C4-2B (cell line): ENCODE measurements at regions not wholly inside any gene's neighbourhood (a gene's known extent, or its start where the extent isn't known, plus 50 kb on each side); places are given as distances from the start of the nearest gene placed in this dataset.

Experiments used
- H3K27ac ChIP-seq: fragments of 450-650 bp; 2 replicates; pipeline ENCODE4 v1.5.1; 2017
- CTCF ChIP-seq: fragments of 450-650 bp; conservative IDR thresholded peaks from 2 replicates; pipeline ENCODE4 v1.5.1; 2017; ENCODE audit warnings: mild to moderate bottlenecking
- ZFX ChIP-seq: fragments of 450-650 bp; IDR thresholded peaks from 2 replicates; pipeline ENCODE4 v1.6.1; 2017

DNA sequence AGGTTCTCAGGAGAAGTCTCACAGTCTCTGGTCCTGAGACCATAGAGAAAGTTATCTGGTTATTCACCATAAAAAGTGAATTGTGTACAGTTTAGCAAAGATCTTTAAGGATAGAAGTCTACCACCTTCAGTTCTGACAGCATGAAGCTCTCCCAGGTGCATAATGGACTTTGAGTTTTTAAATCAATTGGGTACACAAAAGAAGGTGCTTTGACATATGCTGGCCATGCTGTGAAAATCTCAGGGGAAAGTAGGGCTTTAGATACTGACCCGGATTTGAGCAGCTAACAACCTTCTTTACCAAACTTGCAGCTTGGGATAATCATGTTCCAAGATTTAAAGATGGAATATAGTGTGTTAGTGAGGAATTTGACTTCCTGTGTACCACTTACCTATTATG lies 264.2 kb downstream of the ZSWIM6 start:
- no peak for TF ChIP-seq ZFX
- no peak for TF ChIP-seq CTCF
- H3K27ac ChIP-seq, result no peak overlapping the region

GRCh38 chr5:61597684-61598083 lies 265.6 kb downstream of the ZSWIM6 start:
- TF ChIP-seq CTCF (no peak), ZFX (no peak)
- H3K27ac ChIP-seq, result no peak overlapping the region

- H3K27ac ChIP-seq, result peak overlapping the region; percentile 15; the same call in 1 of the 2 replicates
- no peak for TF ChIP-seq CTCF
- TF ChIP-seq ZFX, result no peak
Observed at GRCh38 chr5:61598126-61598525, 266.1 kb downstream of the ZSWIM6 start.

- no peak for TF ChIP-seq CTCF
- TF ChIP-seq ZFX, result no peak
- H3K27ac ChIP-seq, result peak overlapping the region; percentile 88
Observed at GRCh38 chr5:61599370-61600122, 267.5 kb downstream of the ZSWIM6 start.

GRCh38 chr5:61600123-61600444 lies 268.0 kb downstream of the ZSWIM6 start:
- TF ChIP-seq ZFX (no peak), CTCF (no peak)
- H3K27ac ChIP-seq, result peak overlapping the region; percentile 88

DNA sequence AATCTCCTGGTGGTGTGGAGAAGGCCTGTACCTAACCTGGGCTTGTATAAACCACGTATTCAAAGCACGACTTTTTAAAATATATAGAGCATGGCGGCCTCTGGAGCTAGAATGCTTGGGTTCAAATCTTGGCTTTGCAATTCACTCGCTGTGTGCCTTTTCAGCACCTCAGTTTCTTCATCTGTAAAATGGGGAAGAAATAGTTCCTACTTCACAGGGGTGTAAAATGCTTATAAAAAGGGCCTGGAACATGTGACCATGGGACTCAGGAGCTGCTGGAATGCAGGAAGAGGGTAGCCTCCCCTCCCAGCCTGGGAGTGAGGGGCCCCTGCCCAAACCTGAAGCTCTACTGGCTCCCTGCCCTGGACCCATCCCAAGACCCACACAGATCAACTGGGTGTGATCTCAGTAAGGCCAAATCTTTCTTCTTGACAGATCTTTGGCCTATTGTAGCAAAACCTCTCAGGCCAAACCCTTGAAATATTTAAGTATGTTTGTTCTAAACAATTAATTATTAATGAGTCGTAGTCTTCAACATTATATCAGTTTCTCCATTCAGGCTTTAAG lies 269.0 kb downstream of the ZSWIM6 start:
- TF ChIP-seq ZFX, result no peak
- TF ChIP-seq CTCF, result no peak
- H3K27ac ChIP-seq, result peak overlapping the region; percentile 88

- peak overlapping the region; percentile 12; the same call in 1 of the 2 replicates for H3K27ac ChIP-seq
- TF ChIP-seq CTCF (peak; percentile 27), ZFX (no peak)
Observed at GRCh38 chr5:61603211-61603908, 271.3 kb downstream of the ZSWIM6 start.
